Retina (tissue), 1 donor: ENCODE measurements at regions not wholly inside any gene's neighbourhood (a gene's known extent, or its start where the extent isn't known, plus 50 kb on each side); places are given as distances from the start of the nearest gene placed in this dataset.

ENCODE experiments used
- DNase-seq: peaks from one replicate; pipeline ENCODE4 v3.0.0-alpha.2; 2016

DNA sequence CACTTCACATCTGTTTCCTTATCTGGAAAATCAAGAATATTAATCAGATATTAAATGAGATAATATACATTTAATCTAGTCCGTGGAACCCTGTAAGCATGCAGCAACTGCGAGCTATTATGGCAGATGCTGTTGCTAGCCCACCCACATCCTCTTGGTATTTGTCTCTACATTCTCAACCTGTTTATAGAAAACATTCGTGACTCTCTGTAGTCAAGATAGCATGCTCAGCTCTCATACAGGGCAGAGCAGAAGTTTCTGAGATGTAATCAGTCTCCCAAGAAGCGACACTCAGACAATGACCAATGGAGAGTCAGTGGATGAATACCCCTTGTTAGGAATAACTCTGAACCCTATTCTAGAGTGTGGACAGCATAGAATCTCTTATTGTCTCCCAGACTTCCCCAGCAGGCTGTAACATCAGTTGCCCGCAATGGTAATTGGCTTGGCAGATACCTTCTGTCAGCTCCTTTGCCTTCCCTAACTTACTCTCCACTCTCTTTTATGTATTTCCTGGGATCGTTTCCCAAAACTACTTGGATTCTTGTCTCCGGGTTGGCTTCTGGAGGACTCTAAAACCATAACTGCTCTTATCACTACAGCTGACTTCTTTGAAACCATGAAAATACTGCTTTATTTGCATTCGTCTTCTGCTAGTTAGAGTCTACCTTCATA, 400.7 kb upstream of the TNP1 start:
- DNase-seq = no peak

- no peak for DNase-seq
Observed at GRCh38 chr2:217258170-217258569, 398.3 kb upstream of the TNP1 start.

- peak; percentile 45 for DNase-seq
Observed at GRCh38 chr2:217256251-217256650, 396.4 kb upstream of the TNP1 start.

DNA sequence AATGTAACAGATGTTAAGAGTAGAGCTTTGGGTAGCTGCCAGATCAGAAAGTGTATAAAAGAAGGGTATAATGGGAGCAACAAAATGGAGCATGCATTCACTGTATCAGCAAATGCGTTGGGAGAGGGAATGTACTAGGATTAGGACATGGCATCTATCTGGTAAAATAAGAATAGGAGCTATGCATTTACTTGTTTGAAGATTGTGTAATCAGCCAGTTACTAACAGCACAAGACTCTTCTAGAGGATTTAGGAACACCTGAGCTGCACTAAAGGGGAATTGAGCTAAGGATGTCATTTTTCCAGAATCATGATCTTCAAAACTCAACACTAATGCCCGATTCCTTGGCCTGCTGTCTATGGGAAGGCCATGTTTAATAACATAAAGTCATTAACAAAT, 394.2 kb upstream of the TNP1 start:
- no peak for DNase-seq

DNA sequence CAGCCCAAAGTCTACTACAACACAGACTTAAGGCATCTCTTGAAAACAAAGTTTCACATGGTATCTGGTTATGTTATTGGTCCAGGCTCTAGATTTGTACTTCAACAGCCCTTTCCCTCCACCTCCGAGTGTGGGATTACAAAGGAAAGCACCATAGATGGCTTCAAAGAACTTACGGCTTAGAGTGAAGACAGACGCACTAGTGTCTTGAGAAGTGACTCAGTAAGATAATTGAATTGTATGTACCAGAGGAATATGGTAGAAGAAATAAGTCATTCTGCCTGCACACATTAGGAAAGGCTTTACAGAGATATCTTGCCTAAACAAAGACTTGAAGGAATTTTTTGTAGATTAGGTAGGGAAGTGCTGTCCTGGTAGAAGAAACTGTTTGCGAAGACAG, 392.3 kb upstream of the TNP1 start:
- DNase-seq = no peak

GRCh38 chr2:217250013-217250524, 390.2 kb upstream of the TNP1 start:
- DNase-seq = peak; percentile 66

GRCh38 chr2:217249121-217250012, 389.5 kb upstream of the TNP1 start:
- no peak for DNase-seq

DNA sequence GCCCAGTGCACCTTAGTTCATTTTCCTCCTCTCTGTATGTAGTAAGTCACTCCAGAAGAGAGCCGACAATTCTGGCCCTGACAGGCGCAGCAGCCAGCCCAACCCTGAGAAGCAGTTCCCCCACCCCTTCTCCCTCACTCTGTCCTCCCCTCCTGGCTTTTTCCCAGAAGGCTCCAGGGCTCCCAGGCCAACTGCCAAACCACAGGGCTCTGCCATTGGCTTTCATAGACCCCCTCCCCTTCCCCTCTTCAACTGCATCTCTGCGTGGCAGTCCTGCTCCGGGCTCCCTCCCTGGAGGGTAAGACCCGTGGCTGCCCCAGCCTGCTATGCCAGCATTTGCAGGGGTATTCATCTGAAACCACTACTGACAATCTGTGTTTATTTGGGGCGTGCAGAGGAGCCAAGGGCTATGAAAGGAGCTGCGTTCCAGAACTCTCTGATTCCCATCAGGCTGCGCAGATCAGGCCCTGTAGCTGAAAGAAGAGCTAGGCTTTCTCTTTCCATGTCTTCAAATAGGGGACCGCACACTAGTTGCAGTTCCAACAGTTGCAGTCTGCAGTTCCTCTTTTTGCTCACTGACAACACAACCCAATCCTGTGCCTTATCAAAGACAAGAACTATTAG, 388.6 kb upstream of the TNP1 start:
- DNase-seq = peak; percentile 63

DNA sequence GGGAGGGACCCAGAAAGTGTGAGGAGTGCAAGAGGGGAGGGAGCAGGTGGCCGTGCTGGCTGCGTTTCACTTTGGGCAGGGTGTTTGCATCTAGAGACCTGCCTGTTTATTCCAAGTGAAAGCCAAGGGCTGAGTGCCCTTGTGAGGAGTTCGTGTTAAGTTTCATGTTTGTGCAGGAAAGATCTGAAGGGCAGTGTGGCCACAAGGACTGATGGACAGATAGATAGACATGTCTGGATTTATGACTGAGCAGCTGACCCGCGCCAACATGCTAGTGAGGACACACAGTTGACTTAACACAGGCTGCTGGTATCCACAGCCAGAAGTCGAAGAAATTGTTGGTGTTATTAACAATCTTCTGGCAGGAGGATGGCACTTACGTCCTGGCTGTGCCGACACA, 387.6 kb upstream of the TNP1 start:
- no peak for DNase-seq

GRCh38 chr2:217246108-217246507, 386.2 kb upstream of the TNP1 start:
- no peak for DNase-seq

GRCh38 chr2:217244815-217245214, 385.0 kb upstream of the TNP1 start:
- no peak for DNase-seq

GRCh38 chr2:217242947-217243346, 383.1 kb upstream of the TNP1 start:
- no peak for DNase-seq

DNA sequence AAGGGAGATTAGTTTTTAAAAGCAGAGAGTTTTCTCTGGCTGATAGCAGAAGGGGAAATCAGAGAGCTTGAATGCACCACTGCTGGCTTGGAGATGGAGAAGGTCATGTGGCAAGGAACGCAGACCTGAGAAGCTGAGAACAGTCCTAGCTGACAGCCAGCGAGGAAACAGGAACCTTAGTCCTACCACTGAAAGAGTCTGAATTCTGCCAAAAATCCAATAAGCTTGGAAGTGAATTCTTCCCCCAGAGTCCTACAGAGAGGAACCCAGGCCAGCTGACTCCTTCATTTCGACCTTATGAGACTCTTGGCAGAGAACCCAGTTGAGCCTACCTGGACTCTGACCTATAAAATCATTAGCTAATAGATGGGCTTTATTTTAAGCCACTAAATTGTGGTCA, 371.9 kb upstream of the TNP1 start:
- no peak for DNase-seq

DNA sequence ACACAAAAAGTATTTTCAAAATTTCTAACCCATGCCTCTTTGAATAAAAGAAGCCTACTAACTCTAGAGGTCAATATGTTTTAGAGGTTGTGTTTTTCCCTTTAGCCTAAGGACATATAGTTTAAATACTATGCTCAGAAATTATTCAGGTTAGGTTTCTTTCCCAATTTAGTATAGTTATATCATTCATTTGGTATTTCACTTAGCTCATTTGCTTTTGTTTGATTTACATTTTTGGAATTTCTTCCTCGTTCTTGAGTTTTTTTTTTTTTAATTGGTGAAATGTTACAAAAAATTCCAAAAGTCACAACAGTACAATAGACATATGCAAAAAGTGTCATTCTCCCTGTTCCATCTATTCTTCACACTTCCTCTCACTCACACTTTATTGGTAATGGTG, 371.3 kb upstream of the TNP1 start:
- no peak for DNase-seq

DNA sequence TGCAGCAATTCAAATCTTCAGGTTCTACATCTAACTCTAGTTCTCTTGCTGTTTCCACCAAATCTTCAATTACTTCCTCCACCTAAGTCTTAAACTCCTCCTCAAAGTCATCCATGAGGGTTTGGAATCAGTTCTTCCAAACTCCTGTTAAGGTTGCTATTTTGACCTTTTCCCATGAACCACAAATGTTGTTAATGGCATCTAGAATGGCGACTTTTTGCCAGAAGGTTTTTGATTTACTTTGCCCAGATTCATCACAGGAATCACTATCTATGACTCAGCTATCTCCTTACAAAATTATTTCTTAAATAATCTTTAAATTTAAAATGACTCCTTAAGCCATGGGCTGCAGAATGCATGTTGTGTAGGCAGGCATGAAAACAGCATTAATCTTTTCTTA, 368.9 kb upstream of the TNP1 start:
- DNase-seq = no peak

DNA sequence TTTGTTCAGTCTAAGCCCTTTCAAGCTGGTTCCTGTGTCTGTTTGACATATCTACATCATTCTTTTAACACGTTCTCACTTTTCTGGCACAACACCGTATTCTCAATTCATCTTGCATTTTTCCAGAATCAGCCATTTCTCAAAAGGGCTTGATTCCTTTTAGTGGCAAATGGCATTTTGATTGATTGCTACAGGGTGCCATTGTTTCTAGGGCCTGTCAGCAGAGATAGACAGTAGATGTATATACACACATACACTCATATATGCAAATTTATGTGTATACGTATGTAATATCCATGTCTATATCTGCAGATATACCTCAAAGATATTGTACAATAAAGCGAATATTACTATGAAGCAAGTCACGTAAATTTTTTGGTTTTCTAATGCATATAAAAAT, 367.9 kb upstream of the TNP1 start:
- no peak for DNase-seq

GRCh38 chr2:217225596-217225995, 365.7 kb upstream of the TNP1 start:
- DNase-seq = no peak

- no peak for DNase-seq
Observed at GRCh38 chr2:217223222-217223930, 363.5 kb upstream of the TNP1 start.

- DNase-seq = no peak
Observed at GRCh38 chr2:217222309-217222910, 362.5 kb upstream of the TNP1 start.

DNA sequence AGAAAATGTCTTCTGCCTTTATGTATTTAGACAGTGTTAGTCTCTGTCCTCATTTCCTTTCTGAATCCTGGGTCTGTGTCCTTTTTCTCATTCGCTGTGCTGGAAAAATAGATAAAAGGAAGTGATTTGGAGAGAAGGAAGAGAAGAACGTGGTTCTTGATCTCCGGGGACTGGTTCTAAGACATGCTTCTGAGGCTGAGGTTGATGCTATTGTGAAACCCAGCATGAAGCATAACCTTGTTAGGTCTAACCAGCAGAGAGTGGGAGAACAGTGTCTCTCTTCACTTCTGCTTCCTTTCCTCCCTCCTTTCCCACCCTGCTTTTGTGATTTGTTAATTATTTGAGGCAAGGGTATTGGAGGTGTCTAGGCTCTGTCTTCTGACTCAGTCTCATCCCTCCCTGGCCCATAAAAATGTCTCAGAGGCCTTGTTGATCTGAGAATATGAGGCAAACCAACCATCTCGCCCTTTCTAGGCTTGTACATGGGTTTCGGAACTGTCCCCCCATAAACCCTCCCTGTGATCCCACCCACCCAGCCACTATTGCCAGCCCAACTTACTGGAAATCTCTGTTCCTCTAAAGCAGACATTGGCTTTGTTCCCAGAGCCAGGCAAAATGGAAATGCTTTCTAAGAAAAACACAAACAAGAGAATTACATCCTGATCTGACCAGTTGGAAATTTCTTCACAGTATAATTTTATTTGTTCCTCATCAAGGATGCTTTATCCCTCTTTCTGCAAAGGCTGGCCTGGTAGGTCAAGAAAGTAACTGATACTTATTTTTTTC, 360.6 kb upstream of the TNP1 start:
- no peak for DNase-seq

GRCh38 chr2:217219164-217219520, 359.3 kb upstream of the TNP1 start:
- DNase-seq = no peak
